D721Med (cell line): ENCODE measurements at regions not wholly inside any gene's neighbourhood (a gene's known extent, or its start where the extent isn't known, plus 50 kb on each side); places are given as distances from the start of the nearest gene placed in this dataset.

Source experiments
- DNase-seq: peaks from one replicate; pipeline ENCODE4 v3.0.0; 2011; ENCODE audit warnings: low spot score; ENCODE audit not compliant: insufficient read length
- FAIRE-seq: peaks from 2 replicates; lab custom pipeline; 2011; peaks lifted over from hg19 to GRCh38; lab: Jason Lieb, UNC
- CTCF ChIP-seq: IDR thresholded peaks from 2 replicates; pipeline ENCODE4 v1.5.1; 2012; ENCODE audit warnings: mild to moderate bottlenecking, control low read depth; ENCODE audit not compliant: insufficient read depth; ENCODE audit errors: missing control alignments

GRCh38 chr20:59382907-59383306, 82.5 kb downstream of the EDN3 start:
- TF ChIP-seq CTCF: no peak

GRCh38 chr20:59385038-59385437, 84.6 kb downstream of the EDN3 start:
- FAIRE-seq: no peak
- TF ChIP-seq CTCF: no peak
- no peak for DNase-seq

More at GRCh38 chr20:59382907-59383306, 82.5 kb downstream of the EDN3 start:
- DNase-seq (no peak), FAIRE-seq (no peak)

- FAIRE-seq: no peak
- DNase-seq: no peak
- TF ChIP-seq CTCF: no peak
Measured at GRCh38 chr20:59385480-59385879, 85.1 kb downstream of the EDN3 start.

- no peak for FAIRE-seq
- TF ChIP-seq CTCF: no peak
- DNase-seq: no peak
Measured at GRCh38 chr20:59386809-59387208, 86.4 kb downstream of the EDN3 start.

- no peak for FAIRE-seq
- DNase-seq: no peak
- TF ChIP-seq CTCF: no peak
Measured at GRCh38 chr20:59387891-59388290, 87.5 kb downstream of the EDN3 start.

GRCh38 chr20:59388402-59388801, 88.0 kb downstream of the EDN3 start:
- no peak for TF ChIP-seq CTCF
- FAIRE-seq (no peak), DNase-seq (no peak)

GRCh38 chr20:59390437-59390836, 90.0 kb downstream of the EDN3 start:
- no peak for TF ChIP-seq CTCF
- DNase-seq (no peak), FAIRE-seq (no peak)
